IPS DF 6.9 (cell line): ENCODE measurements at regions not wholly inside any gene's neighbourhood (a gene's known extent, or its start where the extent isn't known, plus 50 kb on each side); places are given as distances from the start of the nearest gene placed in this dataset.

Experiments
- DNase-seq: peaks from one replicate; pipeline ENCODE4 v3.0.0-alpha.2; 2013; ENCODE audit warnings: low read depth, low spot score
- H3K27ac ChIP-seq: one replicate; pipeline ENCODE4 v1.5.1; 2013; ENCODE audit warnings: low read length, control low read depth
- H3K27me3 ChIP-seq: 2 replicates; pipeline ENCODE4 v1.6.1; 2013; ENCODE audit warnings: mild to moderate bottlenecking, low read length; ENCODE audit not compliant: control insufficient read depth, insufficient read depth
- H3K36me3 ChIP-seq: 2 replicates; pipeline ENCODE4 v1.6.1; 2013; ENCODE audit warnings: low read length; ENCODE audit not compliant: control insufficient read depth, insufficient read depth
- H3K4me1 ChIP-seq: 2 replicates; pipeline ENCODE4 v1.6.1; 2013; ENCODE audit warnings: low read length; ENCODE audit not compliant: control insufficient read depth, insufficient read depth
- H3K4me3 ChIP-seq: 2 replicates; pipeline ENCODE4 v1.5.1; 2013; ENCODE audit warnings: mild to moderate bottlenecking, low read length
- H3K9me3 ChIP-seq: 2 replicates; pipeline ENCODE4 v1.6.1; 2013; ENCODE audit warnings: low read length, inconsistent platforms; ENCODE audit not compliant: control insufficient read depth, insufficient read depth
- WGBS: extraction: QIAGEN DNeasy Blood & Tissue Kit; methylation state at CpG from one replicate; pipeline ENCODE4 v1.1.7; 2013; ENCODE audit warnings: mixed read lengths, missing lambda C conversion rate; ENCODE audit not compliant: insufficient read length, insufficient coverage; 5-methylcytosine and 5-hydroxymethylcytosine counted together

DNA sequence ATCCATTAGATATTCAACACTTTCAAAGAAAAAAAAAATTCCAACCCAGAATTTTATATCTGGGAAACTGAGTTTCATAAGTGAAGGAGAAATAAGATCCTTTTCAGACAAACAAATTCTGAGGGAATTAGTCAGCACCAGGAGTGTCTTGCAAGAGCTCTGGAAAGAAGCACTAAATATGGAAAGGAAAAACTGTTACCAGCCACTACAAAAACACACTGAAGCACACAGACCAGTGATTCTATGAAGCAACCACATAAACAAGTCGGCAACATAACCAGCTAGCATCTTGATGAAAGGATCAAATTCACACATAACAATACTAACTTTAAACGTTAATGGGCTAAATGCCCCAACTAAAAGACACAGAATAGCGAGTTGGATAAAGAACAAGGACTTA lies 368.4 kb upstream of the MIR17HG start:
- H3K4me1 ChIP-seq: no peaks in the 10 kb centered on the region; the same call in 1 of the 2 replicates
- H3K27ac ChIP-seq: no peak overlapping the region
- no CpG with 5 or more reads among the region's 3 CpGs for WGBS
- no peaks in the 10 kb centered on the region for H3K9me3 ChIP-seq
- DNase-seq: no peak
- H3K36me3 ChIP-seq: no peaks in the 10 kb centered on the region
- H3K4me3 ChIP-seq: no peak overlapping the region
- H3K27me3 ChIP-seq: no peaks in the 10 kb centered on the region

DNA sequence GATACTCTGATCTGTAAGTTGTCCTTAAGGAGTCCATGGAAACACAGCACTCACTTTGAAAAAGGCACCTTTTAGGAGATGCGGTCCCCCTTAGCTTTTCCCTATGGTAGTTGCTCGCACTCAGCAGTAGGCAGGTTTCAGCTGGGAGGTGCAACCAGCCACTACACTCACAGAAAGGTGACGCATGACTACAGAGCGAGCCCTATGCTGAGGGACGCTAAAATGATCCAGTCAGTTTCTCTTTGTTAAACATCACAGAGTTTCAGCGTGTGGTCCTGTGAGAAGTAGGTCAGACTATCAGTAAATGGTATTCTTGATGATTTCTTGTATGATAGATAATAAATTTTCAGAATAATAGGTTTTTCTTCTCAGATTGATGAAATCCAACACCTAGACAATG lies 362.7 kb upstream of the MIR17HG start:
- Histone ChIP-seq H3K27ac (no peak overlapping the region), H3K36me3 (no peaks in the 10 kb centered on the region), H3K4me1 (no peaks in the 10 kb centered on the region), H3K27me3 (no peaks in the 10 kb centered on the region), H3K4me3 (no peak overlapping the region), H3K9me3 (no peaks in the 10 kb centered on the region)
- no peak for DNase-seq
- no CpG with 5 or more reads among the region's 6 CpGs for WGBS

DNA sequence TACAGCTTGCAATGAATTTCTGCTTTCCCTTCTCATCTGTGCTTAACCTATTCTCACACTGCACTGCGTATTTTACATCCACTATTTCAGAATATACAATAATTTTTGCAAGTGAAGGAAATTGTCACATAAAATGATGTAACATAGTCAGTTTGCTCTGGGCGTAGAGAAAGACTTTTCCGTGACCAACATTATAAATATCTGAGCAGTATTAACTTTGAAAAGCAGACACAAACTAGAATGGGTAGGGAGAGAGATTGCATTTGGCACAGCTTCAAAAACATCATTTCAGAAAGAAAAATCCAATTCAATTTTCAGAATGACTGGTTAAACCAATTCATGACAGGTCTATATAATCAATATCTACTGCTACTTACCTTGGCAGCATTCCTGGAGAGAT lies 352.5 kb upstream of the MIR17HG start:
- Histone ChIP-seq H3K27ac (no peak overlapping the region), H3K36me3 (no peaks in the 10 kb centered on the region), H3K9me3 (no peaks in the 10 kb centered on the region), H3K27me3 (no peaks in the 10 kb centered on the region), H3K4me1 (no peaks in the 10 kb centered on the region), H3K4me3 (no peak overlapping the region)
- DNase-seq: no peak
- WGBS: no CpG with 5 or more reads among the region's 3 CpGs

DNA sequence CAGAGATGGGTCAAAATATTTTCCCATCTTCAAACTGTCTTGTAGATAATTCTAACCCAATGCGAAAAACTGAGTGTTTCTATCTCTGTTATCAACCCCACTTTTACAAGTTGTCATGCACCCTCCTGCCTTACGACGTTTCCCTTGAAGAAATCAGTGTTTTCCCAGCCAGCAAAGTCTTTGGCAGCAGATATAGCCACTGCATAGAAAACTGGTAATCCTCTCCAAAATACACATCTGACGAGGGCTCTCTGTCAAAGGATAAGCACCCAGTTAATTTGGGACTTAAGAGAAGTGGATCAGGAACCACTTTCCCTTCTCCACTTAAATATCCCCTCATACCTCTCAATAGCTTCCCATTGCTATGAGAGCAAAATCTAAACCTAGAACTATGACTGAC lies 351.9 kb upstream of the MIR17HG start:
- H3K9me3 ChIP-seq: no peaks in the 10 kb centered on the region
- H3K4me3 ChIP-seq: no peak overlapping the region
- H3K36me3 ChIP-seq: no peaks in the 10 kb centered on the region
- WGBS: no CpG with 5 or more reads among the region's 4 CpGs
- no peak for DNase-seq
- no peak overlapping the region for H3K27ac ChIP-seq
- no peaks in the 10 kb centered on the region for H3K4me1 ChIP-seq
- H3K27me3 ChIP-seq: no peaks in the 10 kb centered on the region

DNA sequence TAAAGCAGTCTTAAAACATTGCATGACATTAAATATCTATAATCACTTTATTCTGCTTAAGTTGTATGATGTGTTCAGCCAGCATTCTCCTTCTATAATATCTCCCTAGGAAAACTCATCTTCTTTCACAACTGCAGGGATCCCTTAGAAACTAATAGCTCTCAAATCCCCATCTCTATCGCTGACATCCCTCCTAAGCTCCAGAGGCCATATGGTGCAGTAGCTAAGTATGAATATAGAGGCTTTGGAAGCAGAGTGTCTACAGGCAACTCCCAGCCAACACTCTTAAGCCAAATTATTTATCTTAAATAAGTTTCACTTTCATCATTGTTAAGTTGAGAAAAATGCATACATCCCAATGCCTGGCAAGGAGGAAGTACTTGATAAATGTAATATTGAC lies 349.5 kb upstream of the MIR17HG start:
- WGBS: no CpG with 5 or more reads among the region's 1 CpG
- no peak for DNase-seq

DNA sequence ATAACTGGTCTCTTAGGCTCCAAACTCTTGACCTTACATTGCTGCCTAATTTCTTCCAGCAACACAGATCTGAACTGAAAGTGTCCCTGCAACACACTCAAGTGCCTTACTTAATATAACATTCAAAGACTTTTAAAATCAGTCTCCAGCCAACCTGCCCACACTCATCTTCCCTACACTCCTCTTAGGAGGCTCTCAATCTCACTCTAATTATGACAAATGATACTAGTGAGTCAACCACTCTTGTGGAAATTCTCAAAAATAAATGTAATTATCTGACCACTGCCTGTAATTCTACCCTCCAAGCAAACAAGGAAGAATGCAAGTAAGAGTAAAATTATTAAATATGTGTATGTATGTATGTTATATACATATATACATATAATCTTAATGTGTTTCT lies 348.1 kb upstream of the MIR17HG start:
- H3K4me1 ChIP-seq: no peaks in the 10 kb centered on the region
- H3K27ac ChIP-seq: no peak overlapping the region
- DNase-seq: no peak
- H3K9me3 ChIP-seq: no peaks in the 10 kb centered on the region
- no peaks in the 10 kb centered on the region for H3K27me3 ChIP-seq
- H3K4me3 ChIP-seq: no peak overlapping the region
- no peaks in the 10 kb centered on the region for H3K36me3 ChIP-seq

More for the DNA sequence above, 349.5 kb upstream of the MIR17HG start:
- Histone ChIP-seq H3K4me3 (no peak overlapping the region), H3K27ac (no peak overlapping the region), H3K27me3 (no peaks in the 10 kb centered on the region), H3K36me3 (no peaks in the 10 kb centered on the region), H3K9me3 (no peaks in the 10 kb centered on the region), H3K4me1 (no peaks in the 10 kb centered on the region)

DNA sequence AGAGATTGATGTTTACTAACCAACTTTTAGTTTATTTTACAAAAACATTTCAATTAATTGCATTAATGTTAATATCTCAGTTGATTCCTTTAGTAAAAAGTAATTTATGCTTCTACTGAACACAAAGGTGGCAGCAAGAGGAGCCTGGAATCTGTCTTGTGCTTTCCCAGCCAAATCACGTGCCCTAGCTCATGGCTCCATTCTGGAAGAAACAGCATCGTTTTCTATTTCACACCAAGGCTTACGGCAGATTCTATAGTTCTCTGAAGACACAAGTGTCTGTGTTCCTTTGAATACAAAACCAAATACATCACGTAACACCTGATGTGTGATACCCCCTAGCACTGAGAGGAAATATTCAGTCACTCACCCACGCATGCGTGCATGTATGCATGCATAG lies 346.1 kb upstream of the MIR17HG start:
- Histone ChIP-seq H3K4me3 (no peak overlapping the region), H3K4me1 (no peaks in the 10 kb centered on the region), H3K27ac (no peak overlapping the region), H3K36me3 (no peaks in the 10 kb centered on the region), H3K27me3 (no peaks in the 10 kb centered on the region), H3K9me3 (no peaks in the 10 kb centered on the region)
- DNase-seq: no peak
- WGBS: no CpG with 5 or more reads among the region's 6 CpGs

DNA sequence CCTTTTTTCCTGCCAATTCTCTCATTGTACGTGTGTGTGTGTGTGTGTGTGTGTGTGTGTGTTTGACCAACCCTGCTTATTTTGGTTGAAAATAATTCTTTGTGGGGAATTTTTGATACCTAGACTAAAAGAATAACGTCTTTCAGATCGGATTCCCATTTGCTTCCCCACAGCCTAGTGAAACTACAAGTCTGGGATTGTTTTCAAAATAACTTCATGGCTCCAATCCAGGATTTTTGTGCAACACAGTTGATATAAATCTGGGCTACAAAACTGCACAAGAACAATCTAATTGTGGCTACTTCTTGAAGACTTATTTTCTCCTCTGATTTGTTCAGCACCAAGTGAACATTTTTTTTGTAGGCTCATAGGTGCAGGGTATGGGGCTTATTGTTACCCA lies 332.8 kb upstream of the MIR17HG start:
- no CpG with 5 or more reads among the region's 3 CpGs for WGBS
- H3K9me3 ChIP-seq: no peaks in the 10 kb centered on the region

DNA sequence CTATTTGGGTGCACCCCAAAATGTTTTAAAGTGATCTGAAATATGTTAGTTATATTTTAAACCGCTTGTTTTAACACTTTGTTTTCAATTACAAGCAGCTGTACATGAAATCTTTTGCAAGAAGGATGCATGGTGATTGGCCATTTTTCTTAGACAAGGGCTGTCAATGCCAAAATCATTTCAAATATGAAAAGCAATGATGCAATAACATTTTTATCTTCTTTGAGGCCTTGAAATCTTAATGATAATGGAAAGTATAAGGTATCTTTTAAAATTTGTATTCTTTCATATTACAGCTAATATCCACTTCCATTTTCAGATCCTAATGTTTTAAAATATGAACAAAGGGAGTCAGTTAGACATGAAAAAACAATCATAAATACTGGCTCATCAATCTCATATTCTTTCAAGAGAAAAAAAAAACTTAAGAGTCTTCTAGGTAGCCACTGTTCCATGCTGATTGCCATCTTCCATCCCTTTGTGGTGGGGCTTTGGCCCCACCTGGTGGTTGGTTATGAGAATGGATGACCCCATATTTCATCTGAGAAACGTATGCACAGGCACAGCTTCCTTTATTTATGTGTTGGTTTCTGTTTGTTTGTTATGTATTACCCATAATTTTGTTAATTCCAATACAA lies 330.3 kb upstream of the MIR17HG start:
- Histone ChIP-seq H3K27me3 (no peaks in the 10 kb centered on the region), H3K4me3 (no peak overlapping the region), H3K27ac (no peak overlapping the region), H3K9me3 (no peaks in the 10 kb centered on the region), H3K36me3 (no peaks in the 10 kb centered on the region), H3K4me1 (no peaks in the 10 kb centered on the region)
- DNase-seq: peak; percentile 9
- no CpG with 5 or more reads among the region's 2 CpGs for WGBS

More for the DNA sequence above, 332.8 kb upstream of the MIR17HG start:
- no peak overlapping the region for H3K27ac ChIP-seq
- no peaks in the 10 kb centered on the region for H3K27me3 ChIP-seq
- no peaks in the 10 kb centered on the region for H3K4me1 ChIP-seq
- no peak overlapping the region for H3K4me3 ChIP-seq
- DNase-seq: no peak
- no peaks in the 10 kb centered on the region for H3K36me3 ChIP-seq

DNA sequence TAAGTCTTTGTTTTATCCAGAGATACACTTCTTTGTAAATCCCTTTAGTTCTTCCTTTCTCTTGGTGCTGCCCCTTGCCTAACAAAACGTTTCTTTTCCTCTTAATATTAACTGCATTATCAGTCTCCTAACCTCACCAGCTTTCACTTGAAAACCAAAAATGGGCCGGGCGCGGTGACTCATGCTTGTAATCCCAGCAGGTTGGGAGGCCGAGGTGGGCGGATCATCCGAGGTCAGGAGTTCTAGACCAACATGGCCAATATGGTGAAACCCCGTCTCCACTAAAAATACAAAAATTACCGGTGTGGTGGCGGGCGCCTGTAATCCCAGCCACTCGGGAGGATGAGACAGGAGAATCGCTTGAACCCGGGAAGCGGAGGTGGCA lies 329.8 kb upstream of the MIR17HG start:
- H3K4me3 ChIP-seq: no peak overlapping the region
- no peaks in the 10 kb centered on the region for H3K9me3 ChIP-seq
- no peak overlapping the region for H3K27ac ChIP-seq
- H3K36me3 ChIP-seq: no peaks in the 10 kb centered on the region
- WGBS: no CpG with 5 or more reads among the region's 15 CpGs
- H3K4me1 ChIP-seq: no peaks in the 10 kb centered on the region
- peak; percentile 0 for DNase-seq
- H3K27me3 ChIP-seq: no peaks in the 10 kb centered on the region

DNA sequence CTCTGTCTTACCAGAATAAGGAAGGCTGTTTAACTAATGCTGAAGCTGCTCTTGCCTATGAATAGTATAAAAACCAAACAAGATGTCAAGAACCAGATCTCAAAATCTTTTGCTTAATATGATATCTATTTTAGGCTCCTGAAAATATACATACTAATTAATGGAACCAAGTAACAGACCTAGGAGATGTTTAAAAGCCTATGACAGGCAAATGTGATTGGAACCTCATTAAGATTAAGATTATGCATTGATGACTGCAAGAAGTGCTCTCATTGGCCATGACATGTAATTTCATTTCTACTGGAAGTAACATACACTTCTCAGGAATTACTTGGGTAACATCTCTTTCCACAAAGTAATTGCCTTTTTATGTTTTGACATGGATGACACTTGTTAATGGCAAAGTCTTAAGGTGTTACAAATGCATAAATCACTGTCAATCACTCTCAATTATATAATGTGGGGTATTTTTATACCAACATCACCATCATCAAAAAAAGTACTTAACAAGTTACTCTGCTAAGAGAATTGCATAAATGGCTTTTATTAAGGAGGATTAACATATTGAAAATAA lies 326.9 kb upstream of the MIR17HG start:
- Histone ChIP-seq H3K36me3 (no peaks in the 10 kb centered on the region), H3K4me3 (no peak overlapping the region), H3K27me3 (no peaks in the 10 kb centered on the region), H3K27ac (no peak overlapping the region), H3K9me3 (no peaks in the 10 kb centered on the region), H3K4me1 (no peaks in the 10 kb centered on the region)
- DNase-seq: no peak
